ENCODE measurements at regions not wholly inside any gene's neighbourhood (a gene's known extent, or its start where the extent isn't known, plus 50 kb on each side); places are given as distances from the start of the nearest gene placed in this dataset.

DNA sequence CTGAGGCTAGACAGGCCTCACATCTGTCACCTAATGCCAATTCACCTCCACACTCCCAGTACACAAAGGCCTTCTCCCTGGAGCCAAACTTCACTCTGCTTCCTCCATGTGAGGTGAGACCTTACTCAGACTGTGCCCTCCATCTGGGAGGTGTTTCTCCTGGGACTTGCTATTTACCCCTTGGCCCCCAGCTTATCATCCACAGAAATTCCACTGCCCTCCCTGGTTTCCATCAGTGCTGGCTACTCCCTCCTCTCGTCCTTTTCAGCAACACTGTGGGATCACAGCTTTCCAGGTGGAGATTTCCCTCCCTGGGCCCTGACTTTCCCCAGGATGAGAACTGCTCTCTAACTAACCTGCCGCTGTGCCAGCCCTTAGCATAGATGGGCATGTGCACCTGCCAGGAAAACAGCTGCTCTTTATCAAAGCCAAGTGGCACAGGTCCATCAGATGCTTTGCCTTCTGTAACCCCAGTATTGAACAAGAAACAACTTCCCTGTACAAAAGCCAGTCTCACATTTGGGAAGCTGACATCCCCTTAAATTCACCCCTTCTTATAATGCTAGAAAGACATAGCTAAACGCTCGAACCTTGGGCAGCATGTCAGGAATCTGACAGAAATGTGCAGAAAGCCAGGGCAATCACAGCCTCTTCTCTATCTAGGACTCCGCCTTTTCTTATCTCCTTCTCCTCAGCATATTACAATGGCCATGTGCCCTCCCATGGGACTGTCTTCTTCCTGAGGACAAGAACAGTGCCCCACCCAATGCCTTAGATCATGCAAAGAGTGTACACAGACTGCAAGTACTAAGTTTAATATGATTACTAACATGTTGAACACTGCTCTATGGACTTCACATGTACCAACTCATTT lies 535.5 kb upstream of the ID2 start:
- Histone ChIP-seq H3K79me2 (ENCODE audit: low read length) (no peaks in the 10 kb centered on the region), H3K9ac (ENCODE audit: low read length) (no peak overlapping the region), H3K9me2 (replicated peaks; ENCODE audit: insufficient read depth, low read length) (no peaks in the 10 kb centered on the region), H3K4me3 (ENCODE audit: low read length) (no peak overlapping the region), H3K27me3 (replicated peaks; ENCODE audit: insufficient read depth, low read length) (no peaks in the 10 kb centered on the region), H3F3A (ENCODE audit: insufficient read depth, low read length) (no peaks in the 10 kb centered on the region), H3K9me3 (replicated peaks; ENCODE audit: insufficient read depth, low read length) (no peaks in the 10 kb centered on the region), H3K36me3 (replicated peaks; ENCODE audit: insufficient read depth, low read length) (no peaks in the 10 kb centered on the region), H4K20me1 (ENCODE audit: insufficient read depth, low read length) (no peaks in the 10 kb centered on the region), H2AFZ (ENCODE audit: low read length) (no peak overlapping the region), H3K4me2 (ENCODE audit: low read depth, low read length) (no peak overlapping the region), H3K27ac (ENCODE audit: low read length) (no peak overlapping the region), H3K4me1 (ENCODE audit: low read length) (no peaks in the 10 kb centered on the region)
- no peak for DNase-seq
- TF ChIP-seq, protein P1, sequence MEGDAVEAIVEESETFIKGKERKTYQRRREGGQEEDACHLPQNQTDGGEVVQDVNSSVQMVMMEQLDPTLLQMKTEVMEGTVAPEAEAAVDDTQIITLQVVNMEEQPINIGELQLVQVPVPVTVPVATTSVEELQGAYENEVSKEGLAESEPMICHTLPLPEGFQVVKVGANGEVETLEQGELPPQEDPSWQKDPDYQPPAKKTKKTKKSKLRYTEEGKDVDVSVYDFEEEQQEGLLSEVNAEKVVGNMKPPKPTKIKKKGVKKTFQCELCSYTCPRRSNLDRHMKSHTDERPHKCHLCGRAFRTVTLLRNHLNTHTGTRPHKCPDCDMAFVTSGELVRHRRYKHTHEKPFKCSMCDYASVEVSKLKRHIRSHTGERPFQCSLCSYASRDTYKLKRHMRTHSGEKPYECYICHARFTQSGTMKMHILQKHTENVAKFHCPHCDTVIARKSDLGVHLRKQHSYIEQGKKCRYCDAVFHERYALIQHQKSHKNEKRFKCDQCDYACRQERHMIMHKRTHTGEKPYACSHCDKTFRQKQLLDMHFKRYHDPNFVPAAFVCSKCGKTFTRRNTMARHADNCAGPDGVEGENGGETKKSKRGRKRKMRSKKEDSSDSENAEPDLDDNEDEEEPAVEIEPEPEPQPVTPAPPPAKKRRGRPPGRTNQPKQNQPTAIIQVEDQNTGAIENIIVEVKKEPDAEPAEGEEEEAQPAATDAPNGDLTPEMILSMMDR (IDR thresholded peaks at IDR 0.05; ENCODE audit: low read length): no peak
- TF ChIP-seq EZH2phosphoT487 (IDR thresholded peaks at IDR 0.05; ENCODE audit: low read length) (no peak), EZH2 (optimal IDR thresholded peaks at IDR 0.05; ENCODE audit: low read depth, low read length) (no peak)

DNA sequence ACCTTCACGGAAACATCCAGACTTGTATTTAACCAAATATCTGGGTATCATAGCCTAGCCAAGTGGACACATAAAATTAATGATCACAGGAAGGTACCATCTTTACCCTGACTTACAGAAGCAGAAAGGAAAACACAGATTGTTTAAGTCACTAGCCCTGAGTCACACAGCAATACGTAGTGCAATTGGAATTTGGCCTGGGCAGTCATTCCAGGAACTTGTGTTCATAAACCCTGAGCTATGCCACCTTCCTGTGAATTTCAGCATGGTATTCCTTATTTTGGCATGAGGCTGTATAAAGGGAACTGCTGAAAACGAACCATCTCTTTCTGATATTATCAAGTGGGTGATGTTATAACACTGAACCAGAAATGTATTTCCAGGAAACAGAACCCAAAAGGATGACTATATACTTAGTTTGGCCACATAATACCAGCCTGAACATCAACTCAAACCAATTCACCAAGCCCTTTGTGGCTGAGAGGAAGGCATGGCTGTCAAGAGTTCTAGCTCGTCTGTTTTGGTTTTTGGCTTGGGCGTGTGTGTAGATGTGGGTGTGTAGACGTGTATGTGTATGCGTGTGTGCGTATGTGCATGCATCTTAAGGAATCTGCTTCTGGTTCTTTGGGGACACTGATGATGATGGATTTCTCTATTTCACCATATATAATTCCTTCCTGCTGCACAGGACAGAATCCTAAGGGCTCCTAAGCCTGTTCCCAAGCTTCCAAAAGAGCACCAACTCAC lies 533.4 kb upstream of the ID2 start:
- Histone ChIP-seq H3K4me2 (ENCODE audit: low read depth, low read length) (no peak overlapping the region), H2AFZ (ENCODE audit: low read length) (no peak overlapping the region), H3K79me2 (ENCODE audit: low read length) (no peaks in the 10 kb centered on the region), H3K9me2 (replicated peaks; ENCODE audit: insufficient read depth, low read length) (no peaks in the 10 kb centered on the region), H3K27me3 (replicated peaks; ENCODE audit: insufficient read depth, low read length) (no peaks in the 10 kb centered on the region), H3K9me3 (replicated peaks; ENCODE audit: insufficient read depth, low read length) (no peaks in the 10 kb centered on the region), H3K27ac (ENCODE audit: low read length) (no peak overlapping the region), H4K20me1 (ENCODE audit: insufficient read depth, low read length) (no peaks in the 10 kb centered on the region), H3K9ac (ENCODE audit: low read length) (no peak overlapping the region), H3F3A (ENCODE audit: insufficient read depth, low read length) (no peaks in the 10 kb centered on the region), H3K4me3 (ENCODE audit: low read length) (no peak overlapping the region), H3K36me3 (replicated peaks; ENCODE audit: insufficient read depth, low read length) (no peaks in the 10 kb centered on the region), H3K4me1 (ENCODE audit: low read length) (no peaks in the 10 kb centered on the region)
- TF ChIP-seq, protein P1 (IDR thresholded peaks at IDR 0.05; ENCODE audit: low read length): no peak
- TF ChIP-seq EZH2phosphoT487 (IDR thresholded peaks at IDR 0.05; ENCODE audit: low read length): no peak
- TF ChIP-seq EZH2 (optimal IDR thresholded peaks at IDR 0.05; ENCODE audit: low read depth, low read length): no peak
- DNase-seq: no peak

- no peak for DNase-seq
- Histone ChIP-seq H3K4me2 (ENCODE audit: low read depth, low read length) (no peak overlapping the region), H3K4me3 (ENCODE audit: low read length) (no peak overlapping the region), H3K9ac (ENCODE audit: low read length) (no peak overlapping the region), H2AFZ (ENCODE audit: low read length) (no peak overlapping the region), H3K27ac (ENCODE audit: low read length) (no peak overlapping the region), H3K9me2 (replicated peaks; ENCODE audit: insufficient read depth, low read length) (no peaks in the 10 kb centered on the region), H3K79me2 (ENCODE audit: low read length) (no peaks in the 10 kb centered on the region), H4K20me1 (ENCODE audit: insufficient read depth, low read length) (no peaks in the 10 kb centered on the region), H3K9me3 (replicated peaks; ENCODE audit: insufficient read depth, low read length) (no peaks in the 10 kb centered on the region), H3K36me3 (replicated peaks; ENCODE audit: insufficient read depth, low read length) (no peaks in the 10 kb centered on the region), H3K27me3 (replicated peaks; ENCODE audit: insufficient read depth, low read length) (no peaks in the 10 kb centered on the region), H3K4me1 (ENCODE audit: low read length) (no peaks in the 10 kb centered on the region), H3F3A (ENCODE audit: insufficient read depth, low read length) (no peaks in the 10 kb centered on the region)
- TF ChIP-seq, protein P1 (IDR thresholded peaks at IDR 0.05; ENCODE audit: low read length): no peak
- TF ChIP-seq EZH2 (optimal IDR thresholded peaks at IDR 0.05; ENCODE audit: low read depth, low read length): no peak
- TF ChIP-seq EZH2phosphoT487 (IDR thresholded peaks at IDR 0.05; ENCODE audit: low read length): no peak
Observed at GRCh38 chr2:8149007-8149405, 532.9 kb upstream of the ID2 start.
